KBM-7 (cell line): ENCODE measurements at regions not wholly inside any gene's neighbourhood (a gene's known extent, or its start where the extent isn't known, plus 50 kb on each side); places are given as distances from the start of the nearest gene placed in this dataset.
"Not testable (repeated sequence)": the region's sequence is repeated elsewhere in the genome, so short reads cannot be mapped to it uniquely, and the experiment has no call there.

Experiments used
- DNase-seq: peaks from one replicate; pipeline ENCODE4 v3.0.0-alpha.2; 2015
- in situ Hi-C: fragments of 300-500 bp; cut with MboI; formaldehyde crosslinking; loops from 2 replicates; pipeline ENCODE4 v1.14.3; 2020; ENCODE audit warnings: low sequenced_read_pairs, low pct_unique_long_range_greater_than_20kb, mixed read lengths

DNA sequence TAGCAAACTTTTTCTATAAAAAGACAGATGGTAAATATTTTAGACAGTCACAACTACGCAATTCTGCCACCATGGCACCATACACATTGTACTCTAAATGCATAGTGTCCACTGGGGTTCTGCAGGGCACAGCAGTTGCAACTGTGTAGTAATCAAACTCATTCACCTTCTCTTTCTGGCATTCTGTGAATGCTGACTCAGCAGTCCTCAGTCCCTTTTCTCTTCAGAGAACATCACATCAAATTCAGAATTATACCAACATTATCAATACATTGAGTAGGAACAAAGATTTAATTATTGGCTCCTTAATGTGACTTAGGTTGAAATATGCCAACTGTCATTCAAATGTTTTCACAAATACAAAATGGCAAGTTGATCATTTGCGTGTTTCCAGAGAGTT is 74.2 kb upstream of the N4BP1 start:
- in situ Hi-C loops: loop anchor here (25.0 kb wide), 1 partner anchor 653 kb away; no protein-coding TSS in a partner anchor

DNA sequence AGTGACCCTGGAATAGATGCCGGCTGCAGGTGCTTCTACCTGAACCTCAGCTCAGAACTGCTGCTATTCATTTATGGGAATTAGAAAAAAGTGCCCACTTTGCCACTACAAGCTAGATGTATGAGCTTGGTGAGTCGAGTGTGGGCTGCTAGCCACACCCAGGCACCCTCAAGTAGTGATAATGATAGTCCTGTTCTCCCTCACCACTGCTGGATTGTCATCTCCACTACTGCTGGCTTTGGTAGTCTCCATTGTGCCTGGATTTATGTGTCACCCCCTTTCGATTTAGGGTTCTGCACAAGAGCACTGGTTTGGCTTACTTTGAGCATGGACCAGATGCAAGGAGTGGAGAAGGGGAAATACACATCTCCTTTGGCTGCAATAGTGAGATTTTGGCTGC is 73.0 kb upstream of the N4BP1 start:
- in situ Hi-C loops: loop anchor here (25.0 kb wide), 1 partner anchor 654 kb away; no protein-coding TSS in a partner anchor

More for the DNA sequence above, 74.2 kb upstream of the N4BP1 start:
- no peak for DNase-seq

DNA sequence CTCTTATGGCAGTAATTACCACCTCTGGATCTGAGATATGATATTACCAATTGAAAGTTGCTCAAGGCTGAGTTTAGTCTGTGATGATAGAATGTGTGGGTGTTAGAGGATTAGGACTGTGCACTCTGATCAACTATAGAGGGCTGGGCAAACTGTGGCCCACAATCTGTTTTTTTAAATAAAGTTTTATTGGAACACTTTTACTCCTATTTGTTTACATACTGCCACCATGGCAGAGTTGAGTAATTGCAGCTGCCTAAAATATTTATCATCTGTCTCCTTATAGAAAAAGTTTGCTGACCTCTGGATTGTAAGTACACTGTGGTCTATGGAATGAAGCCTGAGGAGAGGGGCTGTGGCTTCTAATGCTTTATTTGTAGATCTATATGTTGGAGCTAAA is 71.5 kb upstream of the N4BP1 start:
- in situ Hi-C loops: loop anchor here (25.0 kb wide), 1 partner anchor 656 kb away; no protein-coding TSS in a partner anchor
- no peak for DNase-seq

More for the DNA sequence above, 73.0 kb upstream of the N4BP1 start:
- no peak for DNase-seq

DNA sequence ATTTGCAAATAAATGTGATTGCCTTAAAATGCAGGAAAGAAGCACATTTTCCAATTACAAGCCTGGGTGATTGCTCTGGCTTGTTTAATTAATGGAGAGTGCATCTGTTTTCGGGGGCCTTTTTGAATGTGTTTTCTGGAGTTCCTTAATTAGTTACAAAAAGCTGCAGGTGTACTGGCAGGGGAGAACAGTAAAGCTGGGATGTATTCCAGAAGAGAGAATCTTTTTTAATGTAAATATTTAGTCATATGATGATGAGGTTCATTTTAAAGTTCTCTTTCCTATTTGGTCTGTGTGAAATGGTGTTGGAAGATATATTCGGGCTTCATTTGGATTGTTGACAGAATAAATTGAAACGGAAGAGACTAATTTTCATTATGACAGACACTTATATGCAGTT is 70.9 kb upstream of the N4BP1 start:
- no peak for DNase-seq
- in situ Hi-C loops: loop anchor here (25.0 kb wide), 1 partner anchor 656 kb away; no protein-coding TSS in a partner anchor

DNA sequence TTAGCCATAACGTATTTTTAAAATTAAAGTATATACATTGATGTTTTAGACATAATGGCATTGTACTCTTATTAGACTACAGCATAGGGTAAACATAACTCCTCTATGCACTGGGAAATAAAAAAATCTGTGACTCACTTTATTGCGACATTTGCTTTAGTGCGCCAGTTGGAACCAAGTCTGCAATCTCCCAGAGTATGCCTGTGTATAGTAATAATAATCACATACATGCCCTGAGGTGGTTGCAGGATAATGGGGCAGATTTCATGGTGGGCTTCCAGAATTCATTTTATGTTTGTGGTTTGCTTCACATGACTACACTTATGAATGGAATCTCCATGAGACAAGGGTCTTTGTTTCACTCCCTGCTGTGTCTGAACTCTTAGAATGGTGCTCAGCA is 66.9 kb upstream of the N4BP1 start:
- DNase-seq: no peak
- in situ Hi-C loops: loop anchor here (25.0 kb wide), 1 partner anchor 660 kb away; no protein-coding TSS in a partner anchor

DNA sequence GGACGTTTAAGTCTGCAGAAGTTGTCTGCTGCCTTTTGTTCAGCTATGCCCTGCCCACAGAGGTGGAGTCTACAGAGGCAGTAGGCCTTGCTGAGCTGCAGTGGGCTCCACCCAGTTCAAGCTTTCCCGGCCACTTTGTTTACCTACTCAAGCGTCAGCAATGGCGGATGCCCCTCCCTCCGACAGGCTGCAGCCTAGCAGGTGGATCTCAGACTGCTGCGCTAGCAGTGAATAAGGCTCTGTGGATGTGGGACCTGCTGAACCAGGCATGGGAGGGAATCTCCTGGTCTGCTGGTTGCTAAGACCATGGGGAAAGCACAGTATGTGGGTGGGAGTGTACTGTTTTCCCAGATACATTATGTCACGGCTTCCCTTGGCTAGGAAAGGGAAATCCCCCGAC is 58.2 kb upstream of the N4BP1 start:
- DNase-seq, in situ Hi-C loops: not testable (repeated sequence)

DNA sequence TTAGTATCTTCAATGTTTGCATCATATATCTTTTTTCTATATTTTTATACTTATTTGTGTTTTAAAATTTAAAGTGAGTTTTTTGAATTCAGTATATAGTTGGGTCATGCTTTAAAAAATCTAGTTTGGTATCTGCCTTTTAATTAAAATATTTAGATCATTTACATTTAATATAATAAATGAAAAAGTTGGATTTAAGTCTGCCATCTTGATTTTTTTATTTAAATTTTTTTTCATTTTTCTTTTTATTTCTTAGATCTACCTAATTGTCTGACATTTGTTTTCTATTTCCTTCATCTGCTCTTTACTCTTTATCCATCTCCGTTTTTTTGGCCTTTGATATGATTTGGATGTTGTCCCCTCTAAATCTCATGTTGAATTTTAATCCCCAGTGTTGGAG is 50.0 kb upstream of the N4BP1 start:
- in situ Hi-C loops: no loop called here
- DNase-seq: no peak
